NCI-H82 (cell line): ENCODE measurements at regions not wholly inside any gene's neighbourhood (a gene's known extent, or its start where the extent isn't known, plus 50 kb on each side); places are given as distances from the start of the nearest gene placed in this dataset.

Experiments used
- DNase-seq: peaks from one replicate; lab custom pipeline; 2025; lab: John Stamatoyannopoulos, UW

- DNase-seq = peak; percentile 24
These were observed 53.9 kb upstream of the FRMD4B start for GRCh38 chr3:69439643-69440270.

DNA sequence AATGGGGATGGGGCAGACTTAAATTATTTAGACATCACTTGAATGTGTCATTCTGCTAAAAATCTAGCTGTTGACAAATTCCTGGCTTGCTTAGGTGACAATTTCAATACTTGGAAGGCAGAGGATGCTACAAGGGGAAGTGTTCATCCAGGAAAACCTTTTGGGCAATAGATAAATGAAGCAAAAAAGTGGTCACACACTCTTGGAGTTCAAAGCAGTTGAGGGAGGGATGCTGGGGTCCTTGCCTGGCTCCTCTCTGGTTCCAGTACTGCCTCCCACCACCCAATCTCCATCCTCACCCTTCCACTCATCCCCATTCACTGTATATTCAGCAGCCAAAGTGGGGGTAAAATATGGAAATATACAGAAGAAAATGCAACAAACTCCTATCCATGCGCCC, 52.6 kb upstream of the FRMD4B start:
- no peak for DNase-seq

GRCh38 chr3:69435274-69436265, 49.7 kb upstream of the FRMD4B start:
- no peak for DNase-seq
